HL-60 (cell line): ENCODE measurements at regions not wholly inside any gene's neighbourhood (a gene's known extent, or its start where the extent isn't known, plus 50 kb on each side); places are given as distances from the start of the nearest gene placed in this dataset.

Experiments used
- DNase-seq, 2 experiments: peaks; one replicate each; pipeline ENCODE4 v3.0.0-alpha.2; 2010 to 2020; ENCODE audit warnings: low read depth in 1 of 2, low spot score in 1 of 2
- H3K27ac ChIP-seq: fragments of 250-450 bp; sonication (Bioruptor Pico); replicated peaks from 2 replicates; pipeline ENCODE4 v1.5.1; 2020; ENCODE audit warnings: mild to moderate bottlenecking, moderate library complexity
- H3K27me3 ChIP-seq: fragments of 250-450 bp; sonication (Bioruptor Pico); 2 replicates; pipeline ENCODE4 v1.5.1; 2021; ENCODE audit warnings: mild to moderate bottlenecking, moderate library complexity; ENCODE audit not compliant: insufficient read depth, poor library complexity, severe bottlenecking
- H3K4me3 ChIP-seq: replicated peaks from 2 replicates; pipeline ENCODE4 v1.5.1; 2011; ENCODE audit warnings: mild to moderate bottlenecking, control low read depth, low read length; ENCODE audit not compliant: insufficient read depth
- CTCF ChIP-seq: IDR thresholded peaks from one replicate; pipeline ENCODE4 v1.5.1; 2011; ENCODE audit warnings: low read length, control low read depth, inconsistent platforms; ENCODE audit not compliant: insufficient read depth
- GABPA ChIP-seq: IDR thresholded peaks from 2 replicates; pipeline ENCODE4 v1.6.1; 2012; ENCODE audit warnings: low read depth
- POLR2AphosphoS5 ChIP-seq: IDR thresholded peaks from 2 replicates; pipeline ENCODE4 v1.6.1; 2012; ENCODE audit warnings: low read depth
- REST ChIP-seq: IDR thresholded peaks from 2 replicates; pipeline ENCODE4 v1.6.1; 2012; ENCODE audit warnings: low read depth; ENCODE audit not compliant: insufficient replicate concordance
- SPI1 ChIP-seq: IDR thresholded peaks from 2 replicates; pipeline ENCODE4 v1.6.1; 2012; ENCODE audit warnings: low read depth, mild to moderate bottlenecking, borderline replicate concordance

GRCh38 chr6:151170622-151171246 lies 69.0 kb upstream of the AKAP12 start:
- Histone ChIP-seq H3K4me3 (no peak overlapping the region), H3K27me3 (no peaks in the 10 kb centered on the region), H3K27ac (no peak overlapping the region)
- no peak for DNase-seq
- TF ChIP-seq REST, result no peak
- no peak for TF ChIP-seq SPI1
- no peak for TF ChIP-seq CTCF
- TF ChIP-seq POLR2AphosphoS5, result no peak
- TF ChIP-seq GABPA, result no peak

GRCh38 chr6:151172751-151173150 lies 67.0 kb upstream of the AKAP12 start:
- no peak overlapping the region for H3K4me3 ChIP-seq
- H3K27ac ChIP-seq, result no peak overlapping the region
- TF ChIP-seq CTCF (no peak), GABPA (no peak), POLR2AphosphoS5 (no peak), SPI1 (no peak), REST (no peak)
- no peak for DNase-seq
- no peaks in the 10 kb centered on the region for H3K27me3 ChIP-seq

GRCh38 chr6:151175662-151176445 lies 63.9 kb upstream of the AKAP12 start:
- no peak overlapping the region for H3K27ac ChIP-seq
- TF ChIP-seq SPI1 (no peak), CTCF (no peak), POLR2AphosphoS5 (no peak), REST (no peak), GABPA (no peak)
- no peaks in the 10 kb centered on the region for H3K27me3 ChIP-seq
- no peak for DNase-seq
- no peak overlapping the region for H3K4me3 ChIP-seq
